ENCODE measurements at regions not wholly inside any gene's neighbourhood (a gene's known extent, or its start where the extent isn't known, plus 50 kb on each side); places are given as distances from the start of the nearest gene placed in this dataset.

GRCh38 chr17:83180264-83180995, 101.0 kb downstream of the METRNL start:
- DNase-seq (ENCODE audit: low read depth in 1 of 2, low spot score in 1 of 2) (no peak), FAIRE-seq (no peak), ATAC-seq (no peak)
- POLR2A ChIA-PET: no interaction called here
- 86% methylated on average over 25 of the region's 25 CpGs for WGBS (ENCODE audit: missing lambda C conversion rate)
- no peak overlapping the region for H3K27ac ChIP-seq
- CTCF ChIA-PET: interaction anchor here (0.8 to 1.6 kb wide), 6 partner anchors 9 to 424 kb away, joined by 3 to 4 read pairs (median 3); no protein-coding TSS in a partner anchor
- no peak overlapping the region for H3K4me2 ChIP-seq
- H3K9me3 ChIP-seq: no peaks in the 10 kb centered on the region
- no peak overlapping the region for H3K4me3 ChIP-seq
- no peaks in the 10 kb centered on the region for H3K4me1 ChIP-seq
- TF ChIP-seq GATA3 (IDR thresholded peaks at IDR 0.05; ENCODE audit: borderline replicate concordance): no peak
- TF ChIP-seq HOXB13 (CRISPR knock-in tag; IDR thresholded peaks at IDR 0.05; ENCODE audit: low read depth): no peak
- no peak for TF ChIP-seq TP53 (CRISPR knock-in tag; IDR thresholded peaks at IDR 0.05)
- no peak for TF ChIP-seq HOXA7 (CRISPR knock-in tag; IDR thresholded peaks at IDR 0.05)
- no peak for TF ChIP-seq NFE2L2 (conservative IDR thresholded peaks at IDR 0.05; ENCODE audit: low read length)
- TF ChIP-seq FOSL2 (IDR thresholded peaks at IDR 0.05): no peak
- no peak for TF ChIP-seq FOSL2 (CRISPR knock-in tag; IDR thresholded peaks at IDR 0.05)
- no peak for TF ChIP-seq CBX8 (IDR thresholded peaks at IDR 0.05)
- TF ChIP-seq HEYL (CRISPR knock-in tag; IDR thresholded peaks at IDR 0.05): no peak
- no peak for TF ChIP-seq MAX (IDR thresholded peaks at IDR 0.05)
- no peak for TF ChIP-seq HDAC2 (IDR thresholded peaks at IDR 0.05)
- TF ChIP-seq ATOH8 (CRISPR knock-in tag; IDR thresholded peaks at IDR 0.05; ENCODE audit: low read depth): no peak
- no peak for TF ChIP-seq CHD4 (IDR thresholded peaks at IDR 0.05; ENCODE audit: borderline replicate concordance)
- TF ChIP-seq CHD2 (IDR thresholded peaks at IDR 0.05; ENCODE audit: low read length, partially characterized antibody): no peak
- no peak for TF ChIP-seq RFX5 (IDR thresholded peaks at IDR 0.05)
- no peak for TF ChIP-seq FOXS1 (CRISPR knock-in tag; IDR thresholded peaks at IDR 0.05)
- TF ChIP-seq USF2 (IDR thresholded peaks at IDR 0.05): no peak
- no peak for TF ChIP-seq EHF (CRISPR knock-in tag; IDR thresholded peaks at IDR 0.05)
- TF ChIP-seq SREBF2 (IDR thresholded peaks at IDR 0.05): no peak

- POLR2A ChIA-PET: no interaction called here
- WGBS (ENCODE audit: missing lambda C conversion rate): 75% methylated on average over 1 of the region's 2 CpGs
- no peak for TF ChIP-seq SREBF2 (IDR thresholded peaks at IDR 0.05)
- no peak for TF ChIP-seq HOXA7 (CRISPR knock-in tag; IDR thresholded peaks at IDR 0.05)
- no peak for TF ChIP-seq SMC3 (IDR thresholded peaks at IDR 0.05)
- TF ChIP-seq HDAC2 (IDR thresholded peaks at IDR 0.05): no peak
- no peak for TF ChIP-seq RFX5 (IDR thresholded peaks at IDR 0.05)
- TF ChIP-seq NPAS2 (CRISPR knock-in tag; IDR thresholded peaks at IDR 0.05; ENCODE audit: borderline replicate concordance): no peak
- no peak for TF ChIP-seq RNF2 (IDR thresholded peaks at IDR 0.05; ENCODE audit: borderline replicate concordance, low read depth)
- TF ChIP-seq MYC (IDR thresholded peaks at IDR 0.05; ENCODE audit: borderline replicate concordance, low read length): no peak
- TF ChIP-seq RARB (CRISPR knock-in tag; IDR thresholded peaks at IDR 0.05): no peak
- TF ChIP-seq KDM1A (IDR thresholded peaks at IDR 0.05; ENCODE audit: low read depth): no peak
- no peak for TF ChIP-seq KDM5A (IDR thresholded peaks at IDR 0.05)
- no peak for TF ChIP-seq CBX2 (IDR thresholded peaks at IDR 0.05; ENCODE audit: borderline replicate concordance, low read depth)
- no peak for TF ChIP-seq GATA3 (IDR thresholded peaks at IDR 0.05; ENCODE audit: borderline replicate concordance)
- no peak for TF ChIP-seq POLR2A (IDR thresholded peaks at IDR 0.05; ENCODE audit: low read length)
- TF ChIP-seq NR3C1 (IDR thresholded peaks at IDR 0.05): no peak
- no peak for TF ChIP-seq ZSCAN20 (CRISPR knock-in tag; IDR thresholded peaks at IDR 0.05)
- no peak for TF ChIP-seq CTCF (IDR thresholded peaks at IDR 0.05)
- no peak for TF ChIP-seq JUNB (IDR thresholded peaks at IDR 0.05)
- TF ChIP-seq JUN (IDR thresholded peaks at IDR 0.05): no peak
Observed at GRCh38 chr17:83180996-83181481, 101.6 kb downstream of the METRNL start.

More at GRCh38 chr17:83180996-83181481, 101.6 kb downstream of the METRNL start:
- no peak overlapping the region for H3K4me2 ChIP-seq
- peak; percentile 65 to 73; a peak in 5 of 6 replicates for ATAC-seq
- H3K9me3 ChIP-seq: no peaks in the 10 kb centered on the region
- no peak overlapping the region for H3K4me3 ChIP-seq
- no peak overlapping the region for H3K27ac ChIP-seq
- peak; percentile 38 to 43 for DNase-seq (ENCODE audit: low read depth in 1 of 2, low spot score in 1 of 2)
- CTCF ChIA-PET: interaction anchor here (0.5 to 1.6 kb wide), 4 partner anchors 9 to 425 kb away, joined by 3 read pairs; no protein-coding TSS in a partner anchor
- no peaks in the 10 kb centered on the region for H3K4me1 ChIP-seq
- no peak for FAIRE-seq

All from A549 (cell line).